ENCODE measurements at regions not wholly inside any gene's neighbourhood (a gene's known extent, or its start where the extent isn't known, plus 50 kb on each side); places are given as distances from the start of the nearest gene placed in this dataset.

GRCh38 chr4:79249881-79250503 lies 75.9 kb downstream of the NAA11 start:
- no peak for TF ChIP-seq POLR2A (IDR thresholded peaks at IDR 0.05)
- TF ChIP-seq CTCF (IDR thresholded peaks at IDR 0.05), result no peak

Measured in esophagus squamous epithelium (tissue), 4 donors.